PC-3 (cell line): ENCODE measurements at regions not wholly inside any gene's neighbourhood (a gene's known extent, or its start where the extent isn't known, plus 50 kb on each side); places are given as distances from the start of the nearest gene placed in this dataset.

ENCODE experiments used
- EZH2 ChIP-seq: fragments of 300-600 bp; sonication (generic); IDR thresholded peaks from one replicate; pipeline ENCODE4 v1.6.1; 2017; ENCODE audit warnings: antibody characterized with exemption, mild to moderate bottlenecking, low read length; ENCODE audit not compliant: unreplicated experiment
- TF ChIP-seq, protein P1 (sequence below): fragments of 300-600 bp; sonication (generic); conservative IDR thresholded peaks from 2 replicates; pipeline ENCODE4 v1.5.1; 2017; ENCODE audit warnings: antibody characterized with exemption, low read depth, mild to moderate bottlenecking, low read length

- TF ChIP-seq EZH2 = no peak
- TF ChIP-seq, protein P1, sequence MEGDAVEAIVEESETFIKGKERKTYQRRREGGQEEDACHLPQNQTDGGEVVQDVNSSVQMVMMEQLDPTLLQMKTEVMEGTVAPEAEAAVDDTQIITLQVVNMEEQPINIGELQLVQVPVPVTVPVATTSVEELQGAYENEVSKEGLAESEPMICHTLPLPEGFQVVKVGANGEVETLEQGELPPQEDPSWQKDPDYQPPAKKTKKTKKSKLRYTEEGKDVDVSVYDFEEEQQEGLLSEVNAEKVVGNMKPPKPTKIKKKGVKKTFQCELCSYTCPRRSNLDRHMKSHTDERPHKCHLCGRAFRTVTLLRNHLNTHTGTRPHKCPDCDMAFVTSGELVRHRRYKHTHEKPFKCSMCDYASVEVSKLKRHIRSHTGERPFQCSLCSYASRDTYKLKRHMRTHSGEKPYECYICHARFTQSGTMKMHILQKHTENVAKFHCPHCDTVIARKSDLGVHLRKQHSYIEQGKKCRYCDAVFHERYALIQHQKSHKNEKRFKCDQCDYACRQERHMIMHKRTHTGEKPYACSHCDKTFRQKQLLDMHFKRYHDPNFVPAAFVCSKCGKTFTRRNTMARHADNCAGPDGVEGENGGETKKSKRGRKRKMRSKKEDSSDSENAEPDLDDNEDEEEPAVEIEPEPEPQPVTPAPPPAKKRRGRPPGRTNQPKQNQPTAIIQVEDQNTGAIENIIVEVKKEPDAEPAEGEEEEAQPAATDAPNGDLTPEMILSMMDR = no peak
Measured at GRCh38 chr5:107005161-107005560, 665.6 kb downstream of the EFNA5 start.
